Esophagus squamous epithelium (tissue), 5 donors: ENCODE measurements at regions not wholly inside any gene's neighbourhood (a gene's known extent, or its start where the extent isn't known, plus 50 kb on each side); places are given as distances from the start of the nearest gene placed in this dataset.
"Not testable (repeated sequence)": the region's sequence is repeated elsewhere in the genome, so short reads cannot be mapped to it uniquely, and the experiment has no call there.

Experiments
- DNase-seq: peaks from one replicate; lab custom pipeline; 2025; lab: John Stamatoyannopoulos, UW
- H3K27ac ChIP-seq, 4 donors: fragments of 200-600 bp; sonication (generic); one replicate each; pipeline ENCODE4 v1.5.1; 2016 to 2019; ENCODE audit warnings: mild to moderate bottlenecking in 1 of 4
- H3K27me3 ChIP-seq, 4 donors: fragments of 200-600 bp; sonication (generic); 1 replicate in 3 of 4; 2 replicates in 1 of 4; pipeline versions ENCODE4 v1.5.1 to v1.6.0; 2017 to 2021; ENCODE audit warnings: antibody characterized with exemption in 1 of 4
- H3K36me3 ChIP-seq, 3 donors: fragments of 200-600 bp; sonication (generic); one replicate each; pipeline ENCODE4 v1.5.1; 2016 to 2019
- H3K4me1 ChIP-seq, 3 donors: fragments of 200-600 bp; sonication (generic); one replicate each; pipeline ENCODE4 v1.5.1; 2017 to 2019
- H3K4me3 ChIP-seq, 4 donors: fragments of 200-600 bp; sonication (generic); 1 replicate in 3 of 4; 2 replicates in 1 of 4; pipeline ENCODE4 v1.5.1; 2016 to 2019; ENCODE audit warnings: mild to moderate bottlenecking in 2 of 4, moderate library complexity in 1 of 4
- H3K9me3 ChIP-seq, 3 donors: fragments of 200-600 bp; sonication (generic); one replicate each; pipeline ENCODE4 v1.5.1; 2016 to 2019
- POLR2A ChIP-seq, 4 donors: fragments of 450-650 bp; IDR thresholded peaks; one replicate each; pipeline ENCODE4 v1.6.1; 2017; ENCODE audit warnings: antibody characterized with exemption in 4 of 4, mild to moderate bottlenecking in 4 of 4, moderate library complexity in 3 of 4
- WGBS, 2 donors: methylation state at CpG; one replicate each; pipeline ENCODE4 v1.1.5; 2018; 5-methylcytosine and 5-hydroxymethylcytosine counted together
- intact Hi-C: fragments of 100-400 bp; cut with DNase I; formaldehyde crosslinking; loops from one replicate; pipeline ENCODE4 v1.15.0; 2022
- TF ChIP-seq, protein P1 (sequence below), 6 experiments: fragments of 450-650 bp in 4 of 6; fragments of 200-600 bp in 2 of 6; sonication (generic) in 2 of 6; IDR thresholded peaks; one replicate each; pipeline ENCODE4 v1.5.1; 2016 to 2019; ENCODE audit warnings: antibody characterized with exemption in 6 of 6, mild to moderate bottlenecking in 4 of 6, moderate library complexity in 4 of 6
- donor health status: DM: yes; HTN: yes; CAD: no.

DNA sequence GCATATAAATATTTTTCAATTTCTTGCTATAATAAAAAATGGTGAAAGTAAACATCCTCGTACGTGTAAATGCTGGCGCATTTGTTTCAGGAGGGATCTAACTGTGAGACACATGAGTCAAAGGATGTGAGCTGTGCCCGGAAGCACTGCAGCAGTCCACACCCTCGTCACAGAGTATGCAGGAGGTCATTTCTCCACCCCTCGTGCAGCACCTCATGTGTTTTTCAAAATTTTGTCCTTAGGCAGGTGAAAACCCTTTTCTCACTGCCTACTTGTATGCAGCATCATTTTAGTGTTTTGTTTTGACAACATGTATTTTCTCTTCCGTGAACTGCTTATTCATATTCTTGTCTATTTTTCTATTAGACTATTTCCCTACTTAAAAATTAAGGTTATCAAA lies 162.7 kb downstream of the AVL9 start:
- no peak for DNase-seq
- TF ChIP-seq, protein P1, sequence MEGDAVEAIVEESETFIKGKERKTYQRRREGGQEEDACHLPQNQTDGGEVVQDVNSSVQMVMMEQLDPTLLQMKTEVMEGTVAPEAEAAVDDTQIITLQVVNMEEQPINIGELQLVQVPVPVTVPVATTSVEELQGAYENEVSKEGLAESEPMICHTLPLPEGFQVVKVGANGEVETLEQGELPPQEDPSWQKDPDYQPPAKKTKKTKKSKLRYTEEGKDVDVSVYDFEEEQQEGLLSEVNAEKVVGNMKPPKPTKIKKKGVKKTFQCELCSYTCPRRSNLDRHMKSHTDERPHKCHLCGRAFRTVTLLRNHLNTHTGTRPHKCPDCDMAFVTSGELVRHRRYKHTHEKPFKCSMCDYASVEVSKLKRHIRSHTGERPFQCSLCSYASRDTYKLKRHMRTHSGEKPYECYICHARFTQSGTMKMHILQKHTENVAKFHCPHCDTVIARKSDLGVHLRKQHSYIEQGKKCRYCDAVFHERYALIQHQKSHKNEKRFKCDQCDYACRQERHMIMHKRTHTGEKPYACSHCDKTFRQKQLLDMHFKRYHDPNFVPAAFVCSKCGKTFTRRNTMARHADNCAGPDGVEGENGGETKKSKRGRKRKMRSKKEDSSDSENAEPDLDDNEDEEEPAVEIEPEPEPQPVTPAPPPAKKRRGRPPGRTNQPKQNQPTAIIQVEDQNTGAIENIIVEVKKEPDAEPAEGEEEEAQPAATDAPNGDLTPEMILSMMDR (IDR thresholded peaks at IDR 0.05), result no peak
- TF ChIP-seq POLR2A (IDR thresholded peaks at IDR 0.05), result no peak
- 47 to 52% methylated on average over 7 of the region's 7 CpGs for WGBS, 2 donors

DNA sequence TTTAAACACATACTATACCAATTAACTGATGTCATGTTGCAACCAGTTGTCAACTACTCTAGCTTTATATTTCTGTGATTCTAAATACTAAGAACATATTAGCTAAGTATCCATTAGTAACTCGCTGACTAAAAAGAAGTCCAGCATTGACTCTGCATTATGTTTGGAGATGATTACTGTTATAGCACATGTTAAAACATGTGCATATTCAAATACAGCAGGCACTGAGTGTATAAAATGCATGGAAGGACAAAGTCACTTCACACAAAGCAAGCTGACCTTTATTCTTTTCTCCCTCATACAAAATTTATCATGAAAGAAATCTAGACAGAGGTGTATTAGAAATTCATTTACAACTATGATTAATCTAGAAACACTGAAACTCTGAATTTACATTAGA lies 159.3 kb downstream of the AVL9 start:
- H3K36me3 ChIP-seq, intact Hi-C loops, H3K27ac ChIP-seq, H3K4me3 ChIP-seq, DNase-seq, H3K4me1 ChIP-seq, H3K9me3 ChIP-seq, H3K27me3 ChIP-seq: not testable (repeated sequence)
- 57% methylated on average over 1 of the region's 1 CpG; no CpG with 5 or more reads in 1 of the 2 donors for WGBS, 2 donors

More for the DNA sequence above, 162.7 kb downstream of the AVL9 start:
- Histone ChIP-seq H3K27me3 (no peaks in the 10 kb centered on the region), H3K4me1 (no peaks in the 10 kb centered on the region), H3K9me3 (no peaks in the 10 kb centered on the region), H3K4me3 (no peak overlapping the region), H3K36me3 (no peaks in the 10 kb centered on the region), H3K27ac (no peak overlapping the region)
- intact Hi-C loops, result no loop called here

DNA sequence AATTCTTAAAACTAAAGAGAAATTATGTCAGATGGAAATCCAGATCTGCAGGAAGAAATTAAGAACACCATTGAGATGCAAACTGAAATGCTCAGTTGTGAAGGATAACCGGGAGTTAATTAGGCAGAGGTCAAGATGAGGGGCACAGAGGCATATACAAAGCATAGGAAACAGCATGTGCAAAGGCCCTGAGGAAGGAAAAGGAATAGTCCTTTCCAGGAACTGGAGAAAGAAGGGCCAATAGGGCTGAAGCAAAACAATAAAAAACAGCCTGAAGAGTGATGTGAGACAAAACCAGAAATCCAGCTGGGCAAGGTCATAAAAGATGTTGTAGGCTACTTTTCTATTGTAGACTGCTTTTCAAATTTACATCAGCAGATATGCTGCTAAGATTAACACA lies 155.1 kb downstream of the AVL9 start:
- H3K27me3 ChIP-seq, H3K36me3 ChIP-seq, H3K4me3 ChIP-seq, H3K9me3 ChIP-seq, intact Hi-C loops, DNase-seq, H3K27ac ChIP-seq, H3K4me1 ChIP-seq: not testable (repeated sequence)
- 79 to 82% methylated on average over 1 of the region's 1 CpG for WGBS, 2 donors

DNA sequence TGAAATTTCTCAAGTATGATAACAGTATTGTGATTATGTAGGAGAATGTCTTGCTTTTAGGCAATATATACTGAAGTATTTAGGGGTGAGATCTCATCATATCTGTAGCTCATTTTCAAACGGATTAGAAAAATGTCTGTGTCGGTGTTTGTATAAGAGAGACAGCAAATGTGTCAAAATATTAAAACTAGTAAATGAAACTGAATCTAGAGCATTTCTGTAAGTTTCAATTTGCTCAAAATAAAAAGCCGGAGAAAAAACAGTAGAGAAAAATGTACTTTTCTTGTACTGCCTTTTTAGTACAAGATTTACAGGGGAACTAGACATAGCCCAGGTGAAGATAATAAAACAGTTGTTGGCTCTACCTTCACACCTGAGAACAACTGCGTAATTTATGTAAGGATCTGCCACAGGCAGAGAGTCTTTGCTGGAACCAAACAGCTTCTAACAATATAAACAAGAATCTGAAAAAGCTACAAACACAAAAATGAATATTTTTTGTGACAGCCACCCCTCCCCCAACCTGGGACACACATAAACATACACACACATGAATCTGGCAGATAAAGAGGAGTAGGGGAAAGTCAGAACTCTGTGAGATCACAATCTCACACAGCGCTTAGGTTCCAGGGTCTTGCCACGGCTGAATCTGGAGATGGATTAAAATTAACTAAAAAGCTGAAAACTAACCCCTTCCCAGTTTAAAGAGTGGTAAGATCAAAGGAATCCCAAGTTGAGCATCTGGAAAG lies 153.3 kb downstream of the AVL9 start:
- H3K9me3 ChIP-seq, result no peaks in the 10 kb centered on the region
- WGBS, 2 donors, result 80 to 87% methylated on average over 6 of the region's 6 CpGs
- intact Hi-C loops, result no loop called here
- H3K36me3 ChIP-seq, result no peaks in the 10 kb centered on the region
- no peaks in the 10 kb centered on the region for H3K27me3 ChIP-seq
- H3K4me3 ChIP-seq, result no peak overlapping the region
- TF ChIP-seq, protein P1 (IDR thresholded peaks at IDR 0.05), result no peak
- no peak for TF ChIP-seq POLR2A (IDR thresholded peaks at IDR 0.05)
- H3K4me1 ChIP-seq, result no peaks in the 10 kb centered on the region
- no peak overlapping the region for H3K27ac ChIP-seq
- DNase-seq, result no peak

DNA sequence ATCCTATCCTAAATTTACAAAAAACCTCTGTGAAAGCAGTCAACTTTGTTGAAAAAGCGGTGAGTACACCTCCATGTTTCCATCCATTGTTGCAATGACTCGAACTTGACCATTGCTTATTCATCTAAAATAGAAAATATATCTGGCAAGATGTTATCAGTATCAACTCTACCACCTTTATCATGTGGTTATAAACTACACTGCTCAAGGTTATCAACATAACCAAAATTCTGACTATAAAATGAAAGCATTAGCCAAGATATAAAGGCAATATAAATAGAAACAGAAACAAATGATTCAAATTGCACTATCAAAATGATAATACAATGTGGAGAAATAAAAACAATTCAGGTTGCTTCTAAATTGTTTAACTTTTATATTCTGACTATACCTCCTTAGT lies 150.0 kb downstream of the AVL9 start:
- H3K27ac ChIP-seq, H3K4me3 ChIP-seq, H3K27me3 ChIP-seq, DNase-seq, intact Hi-C loops, H3K9me3 ChIP-seq, H3K4me1 ChIP-seq, H3K36me3 ChIP-seq: not testable (repeated sequence)
- WGBS, 2 donors, result 84 to 87% methylated on average over 2 of the region's 2 CpGs

DNA sequence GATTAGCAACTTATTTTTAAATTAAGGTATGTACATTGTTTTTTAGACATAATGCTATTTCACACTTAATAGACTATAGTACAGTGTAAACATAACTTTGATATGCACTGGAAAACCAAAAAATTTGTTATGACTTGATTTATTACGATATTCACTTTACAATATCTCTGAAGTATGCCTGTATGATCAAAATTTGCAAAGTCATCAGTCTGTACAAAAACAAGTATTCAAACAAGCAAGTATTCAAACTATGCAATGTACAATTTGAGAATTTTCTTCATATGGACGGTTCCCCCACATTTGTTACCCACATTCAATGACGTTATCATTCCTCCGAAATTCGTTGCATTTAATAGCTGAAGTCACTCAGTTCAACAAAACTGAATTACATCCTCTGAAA lies 147.9 kb downstream of the AVL9 start:
- H3K27ac ChIP-seq, result no peak overlapping the region
- no peak overlapping the region for H3K4me3 ChIP-seq
- no peaks in the 10 kb centered on the region for H3K4me1 ChIP-seq
- no peak for DNase-seq
- H3K36me3 ChIP-seq, result no peaks in the 10 kb centered on the region
- intact Hi-C loops, result no loop called here
- TF ChIP-seq, protein P1 (IDR thresholded peaks at IDR 0.05), result no peak
- no peak for TF ChIP-seq POLR2A (IDR thresholded peaks at IDR 0.05)
- no peaks in the 10 kb centered on the region for H3K27me3 ChIP-seq
- 91 to 94% methylated on average over 5 of the region's 5 CpGs for WGBS, 2 donors
- H3K9me3 ChIP-seq, result no peaks in the 10 kb centered on the region

DNA sequence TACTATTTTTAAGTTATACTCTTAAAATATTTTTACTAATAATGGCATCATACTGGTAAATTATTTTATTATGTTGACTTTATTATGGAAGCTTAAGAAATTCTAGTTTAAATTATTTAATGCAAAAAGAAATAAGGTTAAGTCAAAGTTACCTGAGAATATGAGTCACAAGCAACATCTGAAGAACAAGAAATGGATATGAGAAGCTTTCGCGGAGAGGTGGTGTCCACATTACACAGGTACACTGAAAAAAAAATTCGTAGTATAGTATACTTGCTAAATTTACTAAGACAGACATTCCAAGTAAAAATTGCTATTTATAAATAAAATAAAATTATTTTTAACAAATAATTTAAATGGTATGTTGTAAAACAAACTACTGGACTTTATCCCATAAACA lies 143.8 kb downstream of the AVL9 start:
- WGBS, 2 donors, result 82 to 87% methylated on average over 3 of the region's 3 CpGs
- H3K4me1 ChIP-seq, result no peaks in the 10 kb centered on the region
- H3K9me3 ChIP-seq, result no peaks in the 10 kb centered on the region
- H3K4me3 ChIP-seq, result no peak overlapping the region
- H3K27ac ChIP-seq, result no peak overlapping the region
- no peaks in the 10 kb centered on the region for H3K27me3 ChIP-seq
- no peak for DNase-seq
- H3K36me3 ChIP-seq, result peaks cover 0 to 3% (median 0%) of the 10 kb centered on the region in 3 donors
- intact Hi-C loops, result no loop called here
- TF ChIP-seq POLR2A (IDR thresholded peaks at IDR 0.05), result no peak
- TF ChIP-seq, protein P1 (IDR thresholded peaks at IDR 0.05), result no peak

DNA sequence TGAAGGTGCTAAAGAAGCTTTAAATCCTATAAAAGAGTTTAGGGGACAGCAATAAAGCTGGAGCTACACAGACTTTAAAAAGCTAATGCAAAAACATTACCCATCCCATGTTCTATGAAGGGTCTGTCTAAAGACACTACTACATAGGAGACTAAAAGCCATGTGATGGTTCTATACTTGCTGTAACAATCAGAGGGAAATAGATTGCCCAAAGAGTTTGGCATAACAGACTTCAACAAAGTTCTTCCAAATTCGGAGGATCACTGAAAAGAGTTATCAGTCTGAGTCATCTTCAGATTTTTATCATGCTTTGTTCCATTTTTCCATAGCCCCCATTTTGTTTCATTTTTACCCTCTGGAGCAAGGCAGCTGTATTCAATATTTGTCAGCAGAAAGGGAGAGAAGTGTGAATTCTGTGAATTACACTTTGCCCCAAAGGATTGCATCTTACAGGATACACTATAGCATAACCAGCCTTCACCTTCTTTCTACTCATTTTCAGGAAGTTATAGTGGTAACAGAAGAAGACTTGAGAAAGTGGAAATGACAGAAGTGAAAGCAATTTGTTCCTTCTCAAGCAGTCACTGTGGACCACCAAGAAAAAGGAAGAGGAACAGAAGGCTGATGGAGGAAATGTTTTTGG lies 143.3 kb downstream of the AVL9 start:
- 36 to 53% methylated on average over 1 of the region's 1 CpG for WGBS, 2 donors
- DNase-seq, intact Hi-C loops, H3K27me3 ChIP-seq, H3K4me3 ChIP-seq, H3K9me3 ChIP-seq, H3K36me3 ChIP-seq, H3K4me1 ChIP-seq, H3K27ac ChIP-seq: not testable (repeated sequence)
